UCSD-AML1 (cell line): ENCODE measurements at regions not wholly inside any gene's neighbourhood (a gene's known extent, or its start where the extent isn't known, plus 50 kb on each side); places are given as distances from the start of the nearest gene placed in this dataset.

ENCODE experiments used
- DNase-seq: peaks from one replicate; lab custom pipeline; 2025; ENCODE audit not compliant: unreplicated experiment; lab: John Stamatoyannopoulos, UW

DNA sequence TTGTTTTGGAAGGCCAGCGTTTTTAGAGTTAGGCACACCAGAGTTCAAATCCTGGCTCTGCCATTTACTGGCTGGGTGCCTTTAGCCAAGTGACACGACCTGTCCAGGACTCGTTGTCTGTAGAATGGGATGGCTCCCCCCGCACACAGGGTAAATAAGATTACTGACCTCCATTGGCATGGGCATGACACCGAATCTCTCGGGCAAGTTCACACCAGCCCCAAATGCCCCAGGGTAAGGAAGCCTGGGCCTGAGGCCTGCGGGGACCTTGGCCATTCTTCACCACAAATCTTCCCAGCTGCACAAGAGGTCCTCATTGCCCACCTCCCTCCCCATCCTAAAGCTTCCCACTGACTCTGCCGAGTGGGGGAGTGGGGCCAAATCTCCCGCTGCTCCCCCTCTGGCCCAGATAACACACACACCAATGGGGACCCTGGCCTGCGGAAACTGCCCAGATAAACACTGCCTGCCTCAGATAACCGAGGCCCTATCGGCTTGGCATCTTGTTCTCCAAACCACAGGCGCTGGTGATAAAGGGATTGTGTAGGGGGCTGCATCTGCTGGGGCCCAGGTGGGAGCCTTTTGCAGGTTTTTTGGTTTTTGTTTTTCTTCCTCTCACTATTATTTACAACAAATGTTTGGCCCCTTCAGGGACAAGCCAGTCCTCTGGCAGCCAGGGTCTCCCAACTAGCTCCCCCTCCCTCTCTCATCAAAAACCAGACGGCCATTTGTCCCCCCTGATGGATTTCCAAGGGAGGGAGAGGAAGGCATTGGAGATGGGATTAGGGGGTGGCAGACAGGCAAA is 75.0 kb upstream of the LHX1 start:
- DNase-seq: no peak

DNA sequence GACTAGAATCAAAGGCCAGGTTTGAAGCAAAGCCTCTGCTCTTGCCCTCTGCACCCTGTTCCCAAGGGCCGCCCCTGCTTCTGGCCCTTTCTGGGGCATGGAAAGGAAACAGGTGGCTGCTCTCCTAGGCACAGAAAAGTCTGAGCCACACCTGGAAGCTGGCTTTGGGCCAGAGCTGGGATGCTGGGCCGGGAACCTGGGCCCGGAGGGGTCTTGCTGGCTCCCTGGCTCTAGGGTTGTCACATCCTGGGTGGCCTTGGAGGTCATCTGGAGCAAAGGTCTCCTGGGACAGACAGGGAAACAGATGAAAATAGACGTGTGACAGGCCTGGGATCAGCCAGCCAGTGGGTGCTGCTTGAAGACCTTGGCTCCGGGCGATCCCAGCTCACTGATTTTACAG is 74.1 kb upstream of the LHX1 start:
- DNase-seq: no peak

DNA sequence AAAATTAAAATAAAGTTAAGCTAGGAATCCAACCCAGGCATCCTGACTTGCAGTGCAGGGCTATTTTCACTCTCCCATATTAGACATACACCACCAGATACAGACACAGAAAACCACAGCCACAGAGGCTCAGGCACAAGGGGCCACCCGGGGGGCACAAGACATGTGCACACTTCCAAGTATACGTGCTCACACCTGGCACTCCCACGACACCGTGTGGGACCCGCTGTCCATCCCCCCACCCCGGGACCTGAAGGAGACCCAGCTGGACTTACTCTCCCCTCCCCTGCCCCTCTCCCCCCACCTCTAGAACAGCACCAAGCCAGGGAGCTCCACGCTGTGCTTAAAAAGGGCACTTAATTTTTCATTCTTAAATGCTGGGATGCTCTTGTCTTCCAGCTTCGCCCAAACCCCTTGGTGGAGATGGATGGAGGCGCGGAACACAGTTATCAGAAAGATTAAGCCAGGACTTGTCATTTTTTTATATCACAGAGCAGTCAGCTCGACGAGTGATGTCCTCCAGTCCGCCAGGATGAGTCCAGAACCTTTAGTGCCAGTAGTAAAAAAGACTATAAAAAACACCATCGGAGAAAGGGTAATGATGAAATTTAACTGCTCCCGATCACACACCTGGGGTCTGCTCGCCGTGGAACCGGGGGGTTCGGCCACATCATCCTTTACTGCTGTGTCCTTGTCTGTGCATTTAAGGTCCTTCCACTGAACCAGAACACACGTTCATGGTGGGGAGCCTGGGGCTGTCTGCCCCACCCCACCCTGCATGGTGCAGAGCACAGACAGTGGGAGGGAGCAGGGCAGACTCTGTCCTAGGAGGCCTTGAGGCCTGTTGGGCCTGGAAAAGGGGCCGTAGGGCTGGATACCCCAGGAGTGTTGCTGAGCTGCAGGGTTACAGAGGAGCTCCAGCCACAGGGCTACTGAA is 73.3 kb upstream of the LHX1 start:
- DNase-seq: no peak

DNA sequence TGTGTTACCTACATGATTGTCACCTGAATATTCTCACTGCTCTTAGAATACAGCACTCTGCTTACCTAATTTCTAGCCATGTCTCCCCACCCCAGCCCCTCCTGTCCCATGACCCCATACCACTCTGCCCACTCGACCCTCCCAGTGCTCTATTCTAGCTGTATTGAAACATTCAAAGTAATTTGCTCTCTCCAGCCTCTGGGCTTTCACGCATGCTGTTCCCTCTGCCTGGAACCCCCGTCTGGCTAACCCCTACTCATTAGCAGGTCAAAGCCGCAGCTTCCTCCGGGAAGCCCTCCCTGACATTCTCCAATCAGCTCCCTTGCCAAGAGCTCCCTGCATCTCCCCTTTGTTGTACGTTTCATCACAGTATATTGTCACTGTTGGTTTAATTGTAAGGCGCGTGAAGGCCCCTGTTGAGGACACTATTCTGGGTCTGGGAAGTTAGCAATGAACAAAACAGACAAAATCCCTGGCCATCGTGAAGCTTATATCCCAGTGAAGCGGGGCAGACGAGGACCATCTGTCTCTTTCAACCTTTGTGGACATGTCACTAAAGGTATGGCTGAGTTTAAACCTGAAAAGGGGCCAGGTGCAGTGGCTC is 72.3 kb upstream of the LHX1 start:
- DNase-seq: no peak

DNA sequence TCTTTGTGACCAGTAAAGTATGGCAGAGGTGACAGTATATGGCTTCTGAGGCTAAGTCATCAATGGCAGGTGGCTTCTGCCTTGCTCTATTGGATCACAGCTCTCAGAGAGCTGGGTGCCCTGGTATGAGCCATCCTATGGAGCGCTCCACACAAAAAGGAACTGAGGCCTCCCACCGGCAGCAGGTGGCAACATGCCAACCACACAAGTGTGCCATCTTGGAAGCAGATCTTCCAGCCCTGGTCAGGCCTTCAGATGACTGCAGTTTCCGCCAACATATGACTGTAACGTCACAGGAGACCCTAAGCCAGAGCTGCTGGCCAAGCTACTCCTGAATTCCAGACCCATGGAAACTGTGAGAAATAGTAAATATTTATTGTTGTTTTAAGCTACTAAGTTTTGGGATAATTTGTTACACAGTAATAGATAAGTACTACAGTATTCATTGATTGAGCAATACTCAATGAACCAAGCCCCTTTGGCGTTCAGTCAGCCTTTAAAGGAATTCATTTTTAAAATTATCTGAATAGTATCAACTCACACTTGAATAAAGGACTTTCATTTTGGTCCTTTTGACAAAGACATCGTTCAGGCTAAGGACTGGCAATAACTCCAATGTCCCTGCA is 69.4 kb upstream of the LHX1 start:
- DNase-seq: no peak

DNA sequence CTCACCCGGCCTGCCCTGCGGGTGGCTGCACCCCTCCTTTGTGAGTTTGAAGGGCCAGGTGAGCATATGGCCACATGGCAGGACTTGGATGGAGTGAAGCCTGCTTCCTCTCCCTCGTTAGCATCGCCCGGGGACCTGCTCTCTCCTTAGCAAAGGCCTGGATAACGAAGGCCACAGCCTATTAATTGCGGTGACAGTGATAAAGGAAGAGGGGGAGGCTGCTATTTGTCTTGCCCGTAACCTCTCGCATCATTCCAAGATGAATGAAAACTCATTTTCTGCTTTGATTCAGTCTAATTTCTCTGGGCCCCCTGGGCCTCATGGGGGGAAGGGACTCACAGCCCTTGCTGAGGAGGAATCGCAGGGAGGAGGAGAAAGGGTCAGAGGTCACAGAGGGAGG is 68.5 kb upstream of the LHX1 start:
- no peak for DNase-seq

DNA sequence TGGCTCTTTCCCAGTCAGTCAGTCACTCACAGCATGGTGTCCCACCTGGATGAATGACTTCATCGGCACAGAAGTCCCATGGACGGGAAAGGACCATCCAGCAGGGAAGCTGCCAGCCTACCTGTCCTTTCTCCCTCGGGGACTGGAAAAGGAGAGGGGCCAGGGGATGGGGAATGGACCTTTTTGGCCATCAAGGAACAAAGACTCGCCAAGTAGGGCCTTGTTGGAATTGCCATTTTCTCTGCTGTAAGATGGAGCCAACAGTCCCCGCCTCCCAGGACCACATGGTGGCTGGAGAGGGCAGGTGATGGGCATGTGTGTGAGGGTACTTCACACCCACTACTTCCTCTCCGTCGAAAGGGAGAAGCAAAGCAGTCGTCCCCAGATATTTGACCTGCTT is 67.8 kb upstream of the LHX1 start:
- no peak for DNase-seq

DNA sequence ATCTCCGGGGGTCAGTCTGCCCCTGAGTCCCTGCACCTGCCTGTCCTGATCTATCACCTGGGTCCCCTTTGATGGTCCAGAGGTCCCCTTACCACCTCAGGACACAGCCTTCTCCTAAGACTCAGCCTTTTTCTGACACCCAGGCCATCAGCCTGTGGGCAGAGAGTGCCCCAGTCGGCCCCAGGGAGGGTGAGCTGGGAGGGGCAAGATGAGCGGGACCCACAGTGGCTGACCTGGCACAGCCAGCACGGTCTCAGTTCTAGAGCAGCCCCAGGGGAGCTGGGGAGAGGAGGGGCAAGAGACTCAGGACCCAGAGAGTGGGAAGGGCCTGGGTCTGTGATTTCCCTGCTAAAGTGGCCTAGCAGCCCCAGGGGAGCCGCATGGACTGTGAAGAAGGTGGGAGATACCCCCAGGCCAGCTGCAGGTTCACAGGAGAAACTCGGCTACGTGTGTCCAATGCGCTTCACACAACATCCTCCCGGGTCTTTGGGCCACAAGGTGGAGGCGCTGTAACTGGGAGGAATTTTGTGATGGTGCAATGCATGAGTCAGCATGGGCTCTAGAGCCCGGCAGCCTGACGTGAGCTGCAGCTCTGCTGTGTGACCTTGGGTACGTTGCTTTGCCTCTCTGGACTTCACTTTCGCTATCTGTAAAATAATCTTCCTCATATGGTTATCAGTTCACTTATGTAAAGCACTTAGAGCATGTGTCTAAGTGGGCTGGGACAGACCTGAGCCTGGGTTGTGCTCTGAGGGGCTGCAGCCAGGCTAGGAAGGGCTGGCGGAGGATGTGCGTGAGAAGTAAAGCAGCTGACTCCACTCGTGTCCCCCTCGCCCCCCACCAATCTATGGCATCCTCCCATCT is 67.2 kb upstream of the LHX1 start:
- no peak for DNase-seq

DNA sequence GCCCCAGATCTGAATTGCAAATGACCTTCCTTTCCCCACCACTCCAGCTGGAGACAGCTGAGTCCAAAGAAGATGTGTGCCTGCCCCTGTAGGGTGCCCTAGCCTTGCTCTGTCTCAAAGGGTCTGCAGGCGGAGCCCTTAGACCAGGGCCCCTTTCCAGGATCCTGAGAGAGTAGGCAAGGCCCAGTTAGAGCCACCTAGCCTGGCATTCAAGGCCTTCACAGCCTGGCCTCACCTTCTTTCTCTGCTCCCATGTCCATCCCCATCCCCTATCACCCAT is 66.6 kb upstream of the LHX1 start:
- DNase-seq: no peak

DNA sequence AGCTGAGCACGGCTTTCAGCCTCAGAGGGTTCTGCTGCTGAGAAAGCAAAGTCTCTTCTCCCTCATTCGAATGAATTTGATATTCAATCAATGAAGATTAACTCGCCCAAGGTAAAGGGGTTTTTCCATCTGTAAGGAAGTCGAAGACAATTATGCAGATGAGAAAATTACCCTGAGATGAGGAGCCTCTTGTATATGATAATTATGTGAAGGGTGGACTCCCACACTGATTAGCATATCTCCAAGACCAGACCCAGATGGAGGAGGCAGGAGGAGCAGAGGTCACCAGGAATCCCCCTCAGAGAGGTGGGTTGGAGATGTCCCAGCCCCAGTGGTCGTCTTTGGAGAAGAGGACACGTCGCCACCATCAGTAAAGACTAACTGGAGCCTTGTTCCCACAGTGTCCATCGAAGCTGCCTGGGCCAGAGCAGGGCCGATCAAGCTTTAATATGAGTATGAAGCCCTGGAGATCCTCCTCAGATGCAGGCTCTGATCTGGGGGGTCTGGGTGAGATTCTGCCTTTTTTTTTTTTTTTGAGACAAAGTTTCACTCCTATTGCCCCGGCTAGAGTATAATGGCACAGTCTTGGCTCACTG is 61.5 kb upstream of the LHX1 start:
- no peak for DNase-seq

DNA sequence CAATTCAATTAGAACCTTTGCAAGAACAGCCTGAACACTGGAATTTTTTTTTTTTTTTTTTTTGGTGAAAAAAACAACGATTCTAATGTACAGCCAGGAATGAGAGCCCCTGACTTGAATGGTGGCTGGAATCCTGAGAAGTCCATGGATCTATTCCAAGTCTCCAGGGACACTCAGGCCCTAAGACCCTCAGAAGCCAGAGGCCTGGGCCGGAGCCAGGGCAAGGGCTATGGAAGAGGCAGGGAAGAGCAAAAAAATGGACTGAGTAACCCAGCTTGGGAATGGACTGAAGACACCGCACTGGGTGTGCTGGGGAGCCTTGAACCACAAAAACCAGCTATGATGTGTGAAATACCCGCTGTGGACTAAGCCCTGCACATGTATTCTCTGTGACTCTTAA is 60.3 kb upstream of the LHX1 start:
- no peak for DNase-seq

DNA sequence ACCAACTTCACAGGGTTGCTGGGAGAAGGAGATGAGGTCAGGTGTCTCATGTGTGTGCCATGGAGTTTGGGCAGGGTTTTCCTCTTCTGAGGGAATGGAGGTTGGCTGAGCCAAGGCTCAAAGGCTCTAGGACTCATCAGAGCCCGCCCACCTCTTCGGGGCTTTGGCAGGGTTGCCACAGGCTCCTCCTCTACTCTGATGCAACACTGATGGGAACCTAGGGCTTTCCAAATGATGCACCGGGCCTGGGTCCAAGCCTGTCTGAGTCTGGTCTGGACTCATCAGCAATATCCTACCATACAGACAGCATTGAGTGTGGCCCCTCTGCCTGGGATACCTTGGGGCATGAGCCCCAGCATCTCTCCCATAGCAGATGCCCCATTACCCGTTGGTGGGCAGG is 59.5 kb upstream of the LHX1 start:
- DNase-seq: no peak

DNA sequence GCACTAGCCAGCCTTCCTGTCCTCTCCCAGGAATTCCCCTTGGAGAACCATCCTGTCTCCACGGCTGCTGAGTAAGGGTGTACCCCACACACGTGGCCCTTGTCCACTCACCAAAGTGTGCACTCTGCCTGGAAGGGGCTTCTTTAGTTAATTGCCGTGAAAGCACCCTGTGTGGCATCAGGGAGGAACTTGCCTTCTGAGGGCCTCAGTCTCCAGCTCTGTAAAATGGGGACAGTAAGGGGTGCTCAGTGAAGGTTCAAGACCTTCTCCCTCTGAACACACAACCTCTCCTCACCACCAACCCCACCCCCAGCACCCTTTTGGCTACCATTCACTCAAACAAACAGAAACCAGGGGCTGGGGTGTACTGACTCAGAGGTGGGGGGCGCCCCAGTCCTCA is 59.1 kb upstream of the LHX1 start:
- no peak for DNase-seq

DNA sequence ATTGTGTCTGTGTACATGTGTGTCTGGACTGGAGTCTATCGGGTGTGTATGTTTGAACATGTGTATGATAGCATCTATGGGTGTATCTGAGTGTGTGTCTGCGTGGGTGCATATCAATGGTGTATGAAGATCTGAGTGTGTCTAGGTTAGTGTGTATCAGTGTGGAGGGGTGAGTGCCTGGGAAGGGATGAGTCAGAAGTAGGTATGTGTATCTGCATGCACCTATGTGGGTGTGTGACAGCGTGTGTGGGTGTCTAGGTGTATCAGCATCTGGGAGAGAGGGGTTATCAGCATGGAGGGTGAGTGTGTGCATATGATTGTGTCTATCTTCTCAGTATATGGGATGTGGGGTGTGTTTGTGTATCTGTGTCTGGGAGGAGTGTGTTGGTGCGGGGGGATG is 58.2 kb upstream of the LHX1 start:
- no peak for DNase-seq

DNA sequence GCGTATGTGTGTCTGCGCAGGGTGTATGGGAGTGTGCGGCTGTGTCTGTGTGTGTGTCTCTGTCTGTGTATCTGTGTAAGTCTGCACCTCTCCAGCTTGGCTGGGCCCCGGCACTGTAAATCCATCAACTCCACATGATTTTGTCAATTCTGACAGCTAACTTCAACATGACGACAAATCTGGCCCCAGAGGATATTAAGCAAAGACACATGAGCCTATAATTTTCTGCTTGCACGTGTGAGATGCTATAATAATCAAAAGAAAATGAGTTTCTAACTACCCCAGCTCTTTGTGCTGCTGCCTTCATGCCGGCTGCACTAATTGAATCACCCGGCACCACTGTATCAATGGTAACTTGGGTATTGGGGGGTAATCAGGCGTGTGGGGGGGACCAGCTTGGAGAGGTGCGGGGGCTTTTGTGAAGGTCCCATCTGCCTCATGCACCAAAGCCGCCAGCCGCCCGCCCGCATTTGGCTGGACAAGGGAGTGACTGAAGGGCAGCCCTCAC is 57.6 kb upstream of the LHX1 start:
- no peak for DNase-seq

DNA sequence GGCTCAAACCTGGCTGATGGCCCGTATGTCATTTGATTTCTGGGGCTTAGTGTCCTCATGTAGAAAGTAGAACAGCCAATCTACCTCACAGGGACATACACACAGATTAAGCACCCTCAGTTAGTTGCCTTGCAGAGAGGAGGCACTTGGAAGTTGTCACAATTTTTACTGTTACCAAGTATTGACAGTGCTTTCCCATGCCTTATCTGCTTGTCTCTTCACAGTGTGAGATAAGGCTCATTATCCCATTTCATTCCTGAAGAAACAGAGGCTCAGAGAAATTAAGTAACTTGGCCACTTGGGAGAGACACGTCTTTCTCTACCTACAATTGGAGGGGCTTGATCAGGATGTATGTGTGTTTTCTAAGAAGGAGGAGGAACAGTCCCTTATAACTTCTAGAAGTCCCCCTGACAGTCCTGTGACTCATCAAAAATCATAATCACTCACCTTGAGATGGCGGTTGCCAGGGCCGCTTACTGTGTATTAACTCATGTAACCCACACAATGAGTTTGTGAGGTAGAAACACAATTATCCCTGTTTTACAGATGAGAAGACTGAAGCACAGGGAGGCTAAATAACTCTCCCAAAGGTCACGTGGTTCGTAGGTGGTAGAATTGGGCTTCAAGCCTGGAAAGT is 56.9 kb upstream of the LHX1 start:
- DNase-seq: no peak

DNA sequence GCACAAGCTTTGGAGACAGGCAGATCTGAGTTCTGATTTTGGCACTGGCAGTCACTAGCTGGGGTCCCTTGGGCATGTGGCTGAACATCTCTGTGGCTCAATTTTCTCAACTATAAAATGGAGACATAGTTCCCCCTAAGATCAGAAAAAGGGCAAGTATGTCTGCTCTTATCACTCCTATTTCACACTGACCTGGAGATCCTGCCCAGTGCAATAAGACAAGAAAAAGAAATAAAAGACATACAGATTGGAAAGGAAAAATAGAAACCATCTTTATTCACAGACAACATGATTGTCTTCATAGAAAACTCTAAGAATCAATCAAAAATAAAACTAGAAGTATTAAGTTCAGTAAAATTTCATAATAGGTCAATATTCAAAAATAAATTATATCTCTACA is 56.0 kb upstream of the LHX1 start:
- no peak for DNase-seq

DNA sequence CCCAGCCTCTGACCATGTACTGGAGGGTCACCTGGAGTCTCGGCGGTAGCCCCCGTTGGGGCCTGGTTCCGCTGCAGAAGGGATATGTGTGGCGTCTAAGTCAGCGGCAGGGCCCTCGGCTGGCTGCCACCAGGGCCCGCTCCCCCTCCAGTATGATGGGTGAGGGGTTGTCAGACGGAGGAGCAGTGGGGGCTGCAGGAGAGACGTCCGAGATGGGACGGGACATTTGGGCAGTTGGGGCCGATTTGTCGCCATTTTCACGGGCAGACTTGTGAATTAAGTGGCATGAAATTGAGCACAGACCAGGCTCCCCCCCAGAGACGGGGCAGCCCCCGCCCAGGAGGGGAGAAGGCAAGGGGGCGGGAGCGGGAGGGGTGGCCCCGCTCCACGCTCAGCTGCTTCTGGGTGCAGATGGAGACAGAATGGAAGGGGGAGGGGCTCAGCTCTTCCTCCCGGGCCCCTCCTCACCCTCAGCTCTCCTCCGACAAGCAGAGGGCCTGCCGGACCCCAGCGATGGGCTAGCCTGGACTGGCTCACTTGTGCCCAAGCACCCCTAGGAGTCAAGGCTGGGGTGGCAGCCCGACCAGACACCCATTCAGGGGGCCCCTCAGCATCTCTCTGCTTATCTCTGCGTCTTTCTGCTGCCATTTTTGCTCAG is 52.7 kb upstream of the LHX1 start:
- DNase-seq: no peak

DNA sequence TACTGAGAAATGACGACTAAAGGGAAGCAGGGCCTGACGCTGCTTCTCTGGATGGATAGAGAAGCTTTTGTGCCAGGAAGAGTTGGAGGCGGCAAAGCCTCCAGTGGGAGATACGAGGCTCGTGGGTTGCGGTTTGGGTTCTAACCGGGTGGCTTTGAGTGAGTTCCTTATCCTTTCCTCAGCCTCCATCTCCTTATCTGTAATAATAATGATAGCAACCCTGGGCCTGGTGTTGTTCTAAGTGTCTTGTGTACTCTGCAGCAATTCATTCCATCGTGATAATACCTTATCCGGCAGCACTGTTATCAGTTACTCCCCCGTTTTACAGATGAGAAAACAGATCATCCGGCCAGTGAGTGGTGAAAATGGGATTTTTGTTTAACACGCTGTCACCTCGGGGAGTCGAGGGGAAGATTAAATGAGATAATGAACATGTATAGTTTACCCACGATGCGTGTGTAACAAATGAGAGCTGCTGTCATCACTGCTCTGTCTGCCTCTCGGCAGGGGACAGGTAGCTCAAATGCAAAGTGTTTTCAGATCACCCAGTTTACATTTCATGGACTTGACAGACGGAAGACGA is 52.0 kb upstream of the LHX1 start:
- DNase-seq: no peak
